ENCODE measurements at regions not wholly inside any gene's neighbourhood (a gene's known extent, or its start where the extent isn't known, plus 50 kb on each side); places are given as distances from the start of the nearest gene placed in this dataset.

DNA sequence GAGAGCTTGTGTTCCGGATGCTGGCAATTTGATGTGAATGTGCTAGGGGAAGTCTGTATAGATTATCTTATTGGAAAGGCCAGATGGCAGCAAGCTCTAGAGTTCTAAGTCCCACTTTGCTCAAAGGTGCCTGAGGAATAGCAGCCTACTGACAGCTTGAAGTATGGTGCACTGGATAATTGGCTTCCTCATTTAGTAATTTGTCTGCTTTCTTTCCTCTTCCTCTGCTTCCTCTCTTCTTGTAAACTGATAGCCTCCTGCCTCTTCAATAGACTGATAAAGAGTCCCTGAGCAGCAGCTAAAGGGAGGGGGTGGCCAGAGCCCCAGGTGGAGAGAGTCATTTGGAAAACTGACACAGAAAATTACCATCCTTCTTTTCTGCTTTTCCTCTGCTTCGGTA is 177.3 kb downstream of the FGF1 start:
- no peak for DNase-seq (ENCODE audit: low spot score)

DNA sequence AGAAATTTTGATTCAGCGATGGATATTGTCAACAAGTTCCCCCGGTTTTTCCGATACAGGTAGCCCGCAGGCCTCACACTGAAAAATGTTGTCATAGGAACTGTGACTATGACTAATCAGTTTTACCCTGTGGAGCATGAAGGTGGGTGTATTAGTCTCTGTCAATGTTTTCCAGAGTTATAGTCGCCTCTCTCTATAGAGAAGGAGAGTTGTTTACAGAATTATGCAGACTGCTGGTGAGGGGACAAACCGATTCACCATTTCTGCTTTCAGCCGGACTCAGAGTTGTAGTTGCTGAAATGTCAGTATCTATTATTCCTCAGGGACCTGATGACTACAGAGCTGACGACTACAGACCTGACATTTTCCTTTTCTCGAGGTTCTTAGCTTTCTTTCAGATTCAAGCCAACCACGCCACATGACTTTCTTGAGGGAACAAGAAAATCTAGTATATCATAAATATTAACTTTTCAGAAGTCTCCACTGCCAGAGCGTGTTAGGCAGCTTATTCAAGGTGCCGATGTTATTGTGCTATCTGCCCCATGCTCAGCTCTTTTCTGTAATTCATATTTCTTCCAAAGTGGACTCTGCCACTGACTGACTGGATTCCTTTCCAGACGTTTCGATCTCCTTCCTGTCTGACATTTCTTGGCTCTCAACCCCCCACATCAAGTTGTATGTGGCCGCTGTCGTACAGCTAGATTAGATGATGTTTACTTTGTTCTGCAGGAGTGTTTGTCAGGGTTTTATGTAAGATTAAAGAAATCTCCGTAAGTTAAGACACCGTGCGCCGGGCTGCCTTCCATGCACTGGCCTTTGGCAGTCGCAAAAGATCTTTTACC is 178.1 kb downstream of the FGF1 start:
- DNase-seq (ENCODE audit: low spot score), result no peak

DNA sequence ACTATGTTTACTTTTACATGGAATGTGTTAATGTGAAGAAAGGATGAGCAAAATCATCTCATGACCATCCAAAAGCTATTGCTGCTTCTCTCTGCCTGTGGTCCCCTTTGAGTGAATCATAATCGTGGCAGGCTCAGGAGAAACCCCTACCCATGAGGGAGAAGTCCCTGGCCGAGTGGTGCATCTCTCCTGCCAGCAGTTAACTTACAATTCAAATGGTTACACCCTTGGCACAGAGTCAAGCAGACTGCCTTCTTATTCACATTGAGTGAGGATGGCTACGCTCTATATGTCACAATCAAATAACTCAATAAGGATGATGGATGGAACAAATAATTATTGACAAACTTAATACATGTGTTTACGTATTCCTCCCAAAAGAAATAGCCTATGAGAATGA is 179.1 kb downstream of the FGF1 start:
- no peak for DNase-seq (ENCODE audit: low spot score)

DNA sequence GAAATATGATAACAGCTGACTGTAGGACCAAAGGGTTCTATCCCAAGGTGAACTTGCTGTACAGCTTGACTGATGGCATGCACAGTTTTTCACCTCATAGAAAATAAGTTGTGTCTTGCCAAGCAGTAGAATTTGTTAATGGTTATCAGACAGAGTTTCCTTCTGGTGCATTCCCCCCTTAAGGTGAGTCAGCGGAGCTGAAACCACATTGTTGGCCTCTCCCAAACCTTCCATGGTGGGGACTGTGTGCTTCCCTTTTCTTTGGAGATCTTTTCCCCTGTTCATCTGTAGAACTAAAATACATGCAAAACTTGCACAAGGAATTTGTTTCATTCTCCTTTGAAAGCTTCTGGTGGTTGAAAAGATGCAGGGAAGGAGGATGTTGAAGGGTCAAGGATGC is 179.8 kb downstream of the FGF1 start:
- DNase-seq (ENCODE audit: low spot score), result no peak

DNA sequence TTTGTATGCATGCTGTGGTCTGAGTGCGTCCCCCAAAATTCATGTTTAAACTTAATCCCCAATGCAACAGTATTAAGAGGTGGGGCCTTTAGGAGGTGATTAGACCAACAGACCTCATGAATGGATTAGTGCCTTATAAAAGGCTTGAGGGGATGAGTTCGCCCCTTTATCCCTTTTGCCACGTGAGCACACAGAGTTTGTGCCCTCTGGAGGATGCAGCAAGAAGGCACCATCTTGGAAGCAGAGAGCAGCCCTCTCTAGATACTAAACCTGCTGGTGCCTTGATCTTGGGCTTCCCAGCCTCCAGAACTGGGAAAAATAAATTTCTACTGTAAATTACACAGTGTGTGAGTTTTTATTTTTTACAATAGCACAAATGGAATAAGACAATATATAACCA is 177.1 kb upstream of the SPRY4 start:
- no peak for DNase-seq (ENCODE audit: low spot score)

DNA sequence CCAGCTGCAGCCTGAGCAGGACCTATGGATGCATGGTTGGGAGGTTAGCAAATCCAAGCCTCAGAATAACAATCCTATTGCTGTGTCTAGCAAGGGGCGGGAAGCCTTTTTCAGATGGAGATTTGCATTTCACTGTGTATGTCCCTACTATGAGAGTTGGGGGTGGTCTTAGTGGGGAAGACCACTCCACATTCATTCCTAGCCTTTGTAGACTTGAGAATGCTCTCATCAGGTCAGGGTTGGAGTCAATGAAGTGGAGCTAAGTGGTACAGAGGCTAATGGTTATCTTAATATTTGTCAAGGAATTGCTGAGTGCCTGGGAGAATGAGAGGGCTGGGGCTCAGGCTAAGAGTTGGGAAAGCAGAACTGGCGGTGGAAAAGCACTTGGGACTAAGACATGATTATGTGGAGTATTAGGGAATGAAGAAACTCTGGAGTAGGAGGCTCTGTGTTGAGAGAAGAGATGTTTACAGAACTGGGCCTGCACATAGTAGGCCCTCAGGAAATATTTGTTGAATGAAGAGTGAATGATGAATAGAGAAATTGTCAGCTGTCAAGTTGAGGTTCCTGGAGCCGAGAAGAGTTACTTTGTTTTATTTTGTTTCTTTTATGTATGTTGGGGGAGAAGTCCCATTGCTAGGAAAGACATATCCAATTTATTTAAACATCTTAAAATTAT is 175.5 kb upstream of the SPRY4 start:
- no peak for DNase-seq (ENCODE audit: low spot score)

DNA sequence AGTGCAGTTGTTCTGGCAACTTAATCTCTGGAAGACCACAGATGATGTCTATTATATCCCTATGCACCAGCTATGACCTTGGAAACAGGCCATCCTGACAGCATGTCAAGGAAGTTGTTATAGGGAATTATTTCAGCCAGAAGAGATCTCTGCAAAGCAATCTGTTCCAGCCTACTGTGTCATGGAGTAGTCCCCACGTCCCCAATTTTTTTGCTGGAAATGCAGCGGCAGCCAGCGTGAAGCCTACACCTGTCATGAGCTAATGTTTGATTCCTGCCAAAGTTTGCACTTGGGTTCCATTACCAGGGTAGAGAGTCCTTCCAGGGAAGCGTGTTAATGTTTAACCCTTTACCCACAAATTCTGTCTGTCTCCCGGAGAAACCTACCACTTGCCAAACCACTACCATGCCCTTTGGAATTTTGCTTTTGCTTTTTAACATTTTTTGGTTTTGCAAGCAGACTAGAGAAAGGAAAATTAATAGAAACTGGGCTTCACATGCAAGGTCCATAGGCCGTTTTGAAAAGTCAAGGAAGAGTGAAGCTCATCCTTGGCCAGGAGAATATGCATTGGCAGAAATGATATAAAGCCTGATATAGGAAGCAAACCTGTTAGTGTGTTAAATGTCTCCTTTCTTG is 174.9 kb upstream of the SPRY4 start:
- DNase-seq (ENCODE audit: low spot score), result no peak

DNA sequence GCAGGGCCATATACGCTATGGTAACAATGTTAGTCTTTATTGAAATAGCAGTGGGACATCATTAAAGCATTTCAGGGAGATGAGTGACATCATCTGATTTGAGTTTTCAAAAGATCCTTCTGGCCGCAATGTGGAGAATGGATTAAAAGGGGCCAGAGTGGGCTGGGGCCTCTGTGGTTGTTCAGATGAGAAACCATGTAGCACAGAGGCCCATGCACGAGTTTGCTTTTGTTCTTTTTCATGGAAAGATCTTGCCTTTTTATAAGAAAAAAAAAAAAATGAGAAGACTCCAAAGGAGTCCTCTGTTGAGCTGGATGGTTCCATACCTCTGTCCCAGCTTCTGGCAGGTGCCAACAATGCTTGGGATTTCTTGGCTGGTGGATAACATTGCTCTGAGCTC is 173.5 kb upstream of the SPRY4 start:
- DNase-seq (ENCODE audit: low spot score), result no peak

DNA sequence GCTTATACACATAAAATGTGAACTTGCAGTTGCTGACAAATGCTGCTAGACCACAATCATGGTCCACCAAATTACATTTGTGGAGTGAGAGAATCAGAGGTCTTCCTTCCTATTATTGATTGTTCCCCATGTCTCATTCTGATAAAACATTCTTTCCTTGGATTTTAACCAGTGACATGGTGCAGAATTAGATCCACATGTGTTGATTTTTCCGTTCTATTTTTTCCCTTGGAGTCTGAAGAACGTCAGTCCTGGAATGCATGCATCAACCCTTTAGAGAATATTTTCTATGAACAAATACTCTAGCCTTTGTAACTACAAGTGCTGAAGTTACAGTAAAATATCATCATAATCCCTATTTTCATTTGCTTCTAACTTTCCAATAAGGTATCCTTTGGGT is 170.7 kb upstream of the SPRY4 start:
- DNase-seq (ENCODE audit: low spot score), result no peak

DNA sequence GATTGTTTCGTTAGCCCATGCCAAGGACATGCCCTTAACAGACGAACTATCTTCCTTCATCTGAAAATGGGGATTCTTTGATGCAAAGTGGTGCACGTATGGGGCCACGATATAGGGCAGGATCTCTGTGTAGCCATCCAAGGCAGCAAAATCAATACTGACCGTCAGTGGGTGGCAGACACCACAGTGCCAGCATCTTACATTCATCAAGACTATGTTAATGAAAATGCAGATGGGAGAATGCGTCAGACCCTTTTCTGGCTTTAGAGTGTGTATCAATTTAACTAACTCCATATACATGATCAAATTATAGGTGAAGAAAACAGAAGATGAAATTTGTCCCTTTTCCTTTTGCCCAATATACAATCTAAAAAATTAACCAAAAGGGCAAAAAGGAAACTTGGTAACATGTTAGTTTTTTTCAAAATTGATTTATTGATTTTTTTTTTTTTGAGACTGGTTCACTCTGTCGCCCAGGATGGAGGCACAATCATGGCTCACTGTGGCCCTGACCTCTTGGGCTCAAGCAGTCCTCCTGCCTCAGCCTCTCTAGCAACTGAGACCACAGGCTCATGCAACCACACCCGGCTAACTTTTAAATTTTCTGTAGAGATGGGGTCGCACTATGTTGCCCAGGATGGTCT is 169.2 kb upstream of the SPRY4 start:
- no peak for DNase-seq (ENCODE audit: low spot score)

DNA sequence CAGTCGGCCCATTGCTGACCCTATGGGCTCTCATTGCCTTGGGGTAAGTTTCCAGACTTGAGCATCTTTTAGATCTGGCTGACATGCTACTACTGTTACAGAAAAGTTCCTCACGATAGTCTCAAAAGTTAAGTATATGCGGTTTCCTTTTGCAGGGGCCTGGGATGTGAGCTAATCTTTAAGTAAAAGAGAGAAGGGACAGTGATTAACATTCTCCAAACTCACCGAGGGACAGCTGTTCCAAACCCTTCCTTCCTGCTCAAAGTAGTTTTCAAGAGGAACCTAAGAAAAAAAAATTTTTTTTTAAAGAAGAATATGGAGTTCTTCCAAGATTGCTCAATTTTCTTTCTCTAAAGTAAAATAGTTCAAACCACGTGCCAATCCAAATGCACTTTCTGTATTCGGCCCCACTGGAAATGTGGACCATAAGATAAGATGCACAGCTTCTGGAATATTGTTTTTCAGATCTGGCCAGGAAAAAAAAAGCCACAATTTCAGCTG is 168.0 kb upstream of the SPRY4 start:
- no peak for DNase-seq (ENCODE audit: low spot score)

DNA sequence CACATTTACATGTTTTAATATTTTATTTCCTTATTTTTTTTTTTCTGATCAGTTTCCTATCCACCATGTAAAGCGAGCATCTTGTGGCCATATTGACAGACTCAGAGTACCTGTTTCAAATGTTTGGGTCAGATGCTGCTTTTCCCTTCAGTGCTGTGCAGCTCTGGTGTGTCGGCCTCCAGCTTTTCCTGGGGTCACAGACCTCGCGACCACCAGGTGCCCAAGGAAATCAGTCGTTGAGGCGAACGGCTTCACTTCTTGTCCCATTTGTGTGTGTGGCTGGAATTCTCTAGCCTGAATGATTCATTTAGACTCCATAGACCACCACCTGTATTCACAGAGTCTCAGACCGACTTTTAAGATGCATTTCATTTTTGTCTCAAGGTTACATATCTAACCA is 166.9 kb upstream of the SPRY4 start:
- DNase-seq (ENCODE audit: low spot score), result no peak

DNA sequence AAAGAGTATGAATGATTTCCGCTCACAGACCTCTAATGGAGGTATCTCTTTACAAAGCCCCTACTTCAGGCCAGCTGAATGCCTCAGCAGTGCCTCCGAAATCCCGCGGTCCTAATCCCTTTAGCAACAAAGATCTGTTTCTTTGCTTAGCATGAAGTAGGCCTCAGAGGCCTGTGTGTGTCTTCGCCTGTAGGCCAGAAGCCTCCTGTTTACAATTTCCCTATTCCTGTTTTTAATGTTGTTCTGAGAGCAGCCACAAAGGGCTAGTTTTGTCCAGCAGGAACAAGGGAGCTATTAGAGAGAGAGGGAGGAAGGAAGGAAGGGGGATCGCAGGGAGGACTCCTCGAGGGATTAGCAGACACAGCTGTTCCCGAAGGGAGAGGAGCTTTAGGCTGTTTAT is 166.4 kb upstream of the SPRY4 start:
- DNase-seq (ENCODE audit: low spot score), result peak; percentile 45

DNA sequence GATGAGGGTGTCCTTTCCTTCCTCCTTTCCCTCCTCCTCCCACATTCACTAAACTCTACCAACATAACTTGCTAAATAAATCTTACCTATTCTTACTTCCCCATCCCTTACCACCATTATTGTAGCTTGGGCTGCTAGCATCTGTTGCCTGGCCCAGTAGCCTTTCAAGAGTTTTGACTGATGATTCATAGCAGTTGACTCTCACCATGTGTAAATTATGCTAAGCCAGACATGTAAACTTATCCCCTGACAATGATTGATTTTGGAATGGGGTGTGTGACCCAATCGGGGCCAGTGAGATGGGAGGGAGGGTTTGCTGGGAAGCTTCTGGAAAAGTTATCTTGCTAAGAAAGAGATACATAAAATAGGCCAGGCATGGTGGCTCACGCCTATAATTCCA is 161.8 kb upstream of the SPRY4 start:
- no peak for DNase-seq (ENCODE audit: low spot score)

DNA sequence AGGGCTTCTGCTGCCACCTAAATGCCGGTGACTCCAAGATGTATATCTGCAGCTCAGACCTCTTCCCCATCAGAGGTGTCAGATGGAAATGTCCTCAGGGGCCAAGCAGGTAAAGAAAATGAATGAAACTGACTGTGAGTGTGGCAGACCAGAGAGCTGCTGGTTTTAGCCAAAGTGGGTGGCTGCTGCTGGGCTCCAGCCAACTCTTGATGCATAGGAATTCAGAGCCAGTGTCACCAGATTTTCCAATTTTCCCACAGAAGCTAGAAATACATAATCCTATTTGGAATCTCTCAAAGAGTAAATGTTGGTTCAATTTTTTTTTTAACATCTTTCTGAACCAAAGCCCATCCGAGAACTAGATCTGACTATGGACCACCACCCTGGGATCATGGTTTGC is 161.2 kb upstream of the SPRY4 start:
- DNase-seq (ENCODE audit: low spot score), result no peak

DNA sequence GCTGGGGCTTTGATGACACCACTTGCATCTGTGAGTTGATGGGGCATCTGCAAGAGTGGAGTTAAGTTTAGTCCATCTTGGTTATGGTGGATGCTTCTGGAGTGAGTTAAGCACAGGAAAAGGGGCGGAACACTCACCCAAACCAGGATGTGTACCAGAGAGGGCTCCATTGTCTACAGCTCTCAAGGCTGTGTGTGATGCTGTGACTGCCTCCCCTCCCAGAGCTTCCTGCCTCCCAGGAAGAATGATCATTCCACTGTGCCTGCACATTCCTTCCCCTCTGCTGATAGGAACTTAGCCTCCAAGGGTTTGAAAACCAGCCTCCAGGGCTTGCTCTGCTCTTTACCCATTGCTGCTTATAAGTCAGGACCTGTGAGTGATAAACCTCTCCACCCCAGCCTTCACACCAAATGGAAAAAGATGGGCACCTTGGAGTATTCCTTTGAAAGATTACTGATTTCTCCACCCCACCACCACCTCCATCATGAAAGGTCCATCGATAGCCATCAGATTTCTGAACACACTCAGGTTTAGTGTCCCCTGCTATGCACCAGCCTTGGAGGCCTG is 160.1 kb upstream of the SPRY4 start:
- DNase-seq (ENCODE audit: low spot score), result no peak

DNA sequence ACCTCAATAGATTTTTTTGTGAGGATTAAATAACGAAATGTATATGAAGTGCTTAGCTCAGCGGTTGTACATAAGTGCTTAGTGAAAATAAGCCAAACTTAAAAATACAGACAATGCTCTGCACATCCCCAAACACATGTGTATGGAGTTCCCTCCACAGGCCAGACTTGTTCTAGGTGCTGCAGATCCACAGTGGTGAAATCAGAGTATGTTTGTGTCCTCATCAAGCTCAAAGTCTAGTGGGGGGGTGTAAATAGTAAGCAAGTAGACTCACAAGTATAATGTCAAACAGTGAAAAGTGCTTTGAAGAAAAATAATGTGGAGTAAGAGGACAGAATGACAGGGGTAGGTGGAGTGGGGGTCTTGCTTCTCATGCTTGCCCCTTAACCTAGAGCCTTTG is 157.4 kb upstream of the SPRY4 start:
- DNase-seq (ENCODE audit: low spot score), result no peak

DNA sequence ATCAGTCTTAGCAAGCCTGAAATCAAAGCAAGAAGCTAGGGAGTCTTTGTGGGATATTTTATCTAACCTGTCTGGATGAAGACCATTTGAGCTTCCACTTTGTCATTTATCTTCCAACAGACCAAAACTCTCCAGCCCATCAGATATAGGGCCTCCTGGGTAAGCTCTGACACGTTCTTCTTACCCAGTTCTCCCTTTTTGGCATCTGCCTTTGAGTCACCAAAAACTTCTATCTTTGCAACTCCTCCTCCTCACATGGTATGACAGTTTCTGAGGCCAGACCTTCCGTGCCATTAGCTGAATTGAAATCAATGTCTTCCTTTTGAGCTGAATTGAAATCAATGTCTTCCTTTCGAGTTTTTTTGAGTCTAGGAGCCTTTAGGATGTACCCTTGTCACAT is 156.6 kb upstream of the SPRY4 start:
- DNase-seq (ENCODE audit: low spot score), result no peak

DNA sequence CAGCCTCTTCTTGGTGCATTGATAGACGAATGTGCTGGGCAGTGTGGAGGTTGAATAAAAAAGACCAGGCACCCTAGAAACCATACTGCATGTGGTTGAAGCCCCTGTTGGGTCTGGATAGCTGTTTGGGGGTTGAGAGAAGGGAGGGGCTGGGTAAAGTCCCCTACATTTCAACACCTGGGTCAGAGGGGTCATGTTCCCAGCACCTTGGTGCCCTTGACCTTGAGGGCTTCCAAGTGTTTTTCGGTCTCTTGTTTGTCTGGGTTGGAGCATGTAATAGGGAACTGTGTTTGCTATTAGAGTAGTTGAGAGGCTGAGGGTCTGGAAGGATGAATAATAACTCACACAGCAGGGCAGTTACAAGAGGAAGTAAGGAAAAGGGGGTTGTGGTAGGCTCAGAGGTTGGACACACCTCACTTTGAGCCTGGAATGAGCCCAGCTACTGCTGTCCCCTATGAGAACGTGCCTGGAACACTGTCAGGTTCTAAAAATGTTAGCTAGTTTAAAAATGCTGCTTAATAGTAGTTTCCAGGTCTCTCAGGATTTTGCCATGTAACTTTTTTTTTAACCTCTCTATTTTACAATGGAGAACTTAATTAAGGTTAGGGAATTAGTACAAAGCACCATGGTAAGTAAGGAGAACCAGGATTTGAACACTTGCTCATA is 155.2 kb upstream of the SPRY4 start:
- no peak for DNase-seq (ENCODE audit: low spot score)

DNA sequence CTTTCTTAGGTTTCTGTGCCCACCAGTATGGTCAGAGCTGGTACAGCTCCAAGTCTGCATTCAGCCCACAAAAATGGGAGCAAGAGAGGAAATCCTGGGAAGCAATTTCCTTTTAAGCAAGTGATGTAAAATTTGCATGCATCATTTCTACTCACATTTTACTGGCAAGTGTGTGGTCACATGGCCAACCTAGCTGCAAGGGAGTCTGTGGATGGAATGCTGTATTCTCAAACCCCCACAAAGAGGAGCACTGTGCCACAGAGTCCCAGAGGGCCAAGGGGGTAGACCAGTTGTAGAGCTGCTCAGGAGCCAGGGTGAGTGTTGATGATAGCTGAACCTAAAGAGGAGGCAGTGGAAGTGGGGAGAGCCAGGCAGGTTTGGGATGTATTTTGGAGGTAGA is 154.3 kb upstream of the SPRY4 start:
- no peak for DNase-seq (ENCODE audit: low spot score)

DNA sequence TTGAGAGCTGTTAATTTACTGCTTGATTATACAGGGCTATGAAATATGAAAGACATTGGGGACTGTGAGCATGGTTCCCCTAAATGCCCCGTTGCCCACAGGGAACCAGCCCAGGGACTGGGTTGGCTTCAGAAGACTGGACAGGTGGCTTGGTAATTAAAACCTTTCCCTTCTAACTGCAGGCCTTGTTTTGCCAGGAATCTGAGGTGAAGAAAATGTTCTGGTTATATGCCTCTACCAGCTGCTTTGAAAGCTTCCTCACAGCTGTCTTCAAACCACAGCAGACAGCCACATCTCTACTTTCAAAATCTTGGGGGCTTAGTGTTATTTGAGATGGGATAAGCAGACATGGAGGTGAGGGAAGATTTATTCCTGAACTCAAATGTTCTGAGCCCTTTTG is 153.3 kb upstream of the SPRY4 start:
- no peak for DNase-seq (ENCODE audit: low spot score)

DNA sequence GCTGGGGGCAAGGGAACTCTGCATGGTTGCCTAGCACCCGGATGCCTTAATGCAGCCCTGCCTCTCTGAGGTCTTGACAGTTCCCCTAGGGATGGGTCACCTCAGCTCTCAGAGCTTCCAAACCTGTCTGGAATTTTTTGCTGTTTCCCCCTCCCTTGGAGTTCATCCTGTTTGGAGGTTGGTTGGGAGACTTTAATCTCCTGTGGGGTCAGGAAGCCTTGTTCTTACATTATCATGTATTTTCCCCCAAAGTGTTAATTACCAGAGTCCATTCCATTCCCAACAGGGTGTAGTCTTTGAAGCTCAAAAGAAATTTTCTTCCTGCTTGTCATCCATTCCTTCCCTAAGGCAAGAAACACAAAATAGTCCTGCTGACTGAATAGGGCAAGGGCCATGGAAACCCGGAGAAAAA is 150.3 kb upstream of the SPRY4 start:
- no peak for DNase-seq (ENCODE audit: low spot score)

Data from D341Med (cell line).